ENCODE measurements at regions not wholly inside any gene's neighbourhood (a gene's known extent, or its start where the extent isn't known, plus 50 kb on each side); places are given as distances from the start of the nearest gene placed in this dataset.

DNA sequence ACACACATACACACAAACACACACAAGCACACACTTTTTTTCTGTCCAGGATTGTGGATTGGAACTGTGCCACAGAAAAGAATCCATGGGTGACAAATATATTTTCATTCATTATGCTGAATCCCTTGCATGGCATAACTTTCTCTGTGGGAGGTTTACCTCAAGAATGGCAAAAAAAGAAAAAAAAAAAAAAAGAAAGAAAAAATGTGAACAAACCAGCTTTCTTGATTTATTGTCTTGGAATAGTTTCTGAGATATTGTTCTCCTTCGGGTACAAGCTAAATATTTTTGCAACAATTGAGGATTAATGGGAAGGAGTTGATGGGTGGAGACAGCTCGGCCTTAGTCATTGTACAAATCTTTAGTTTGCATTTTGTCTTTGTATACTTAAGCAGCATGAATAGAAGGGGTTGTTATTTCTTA is 153.1 kb downstream of the GMNC start:
- H3K23ac ChIP-seq (ENCODE audit: insufficient read length, low read depth, low read length), result no peak overlapping the region
- no peak overlapping the region for H4K8ac ChIP-seq (replicated peaks; ENCODE audit: insufficient read length, low read depth, low read length)
- H2BK20ac ChIP-seq (ENCODE audit: low read depth, low read length, poor library complexity, severe bottlenecking), result no peak overlapping the region
- no peaks in the 10 kb centered on the region for H3K9me3 ChIP-seq (ENCODE audit: control insufficient read depth, low read depth, low read length)
- Mint-ChIP-seq H3K4me3 (no peak overlapping the region), H3K27ac (no peak overlapping the region), H3K4me1 (peaks cover 20% of the 10 kb centered on the region in 2 experiments), H3K36me3 (ENCODE audit: insufficient read depth in 1 of 3, low read depth in 3 of 3) (no peaks in the 10 kb centered on the region), H3K27me3 (ENCODE audit: low read depth) (no peaks in the 10 kb centered on the region), H3K9me3 (no peaks in the 10 kb centered on the region)
- H3T11ph ChIP-seq (ENCODE audit: low read length), result no peak overlapping the region
- H3K79me2 ChIP-seq (ENCODE audit: insufficient read depth, low read length), result no peaks in the 10 kb centered on the region
- WGBS (ENCODE audit: extremely low coverage, insufficient read length, low lambda C conversion rate), result no CpG with 5 or more reads among the region's 2 CpGs
- H3K14ac ChIP-seq (ENCODE audit: insufficient read depth, low read length), result no peak overlapping the region
- H3K79me1 ChIP-seq (ENCODE audit: insufficient read depth, low read depth, low read length, poor library complexity, severe bottlenecking), result no peaks in the 10 kb centered on the region
- no peak overlapping the region for H2BK5ac ChIP-seq (ENCODE audit: insufficient read length, low read length)
- H3K9ac ChIP-seq (ENCODE audit: extremely low read depth, insufficient read length, low read length), result no peak overlapping the region
- DNase-seq, result no peak
- no peak overlapping the region for H3K4ac ChIP-seq (ENCODE audit: low read depth, low read length)
- H3K4me1 ChIP-seq (ENCODE audit: insufficient read depth, low read length), result no peaks in the 10 kb centered on the region; the same call in 1 of the 2 replicates
- H4K91ac ChIP-seq (ENCODE audit: insufficient read length, low read depth, low read length), result no peak overlapping the region
- no peak overlapping the region for H2BK120ac ChIP-seq (ENCODE audit: low read depth, low read length, poor library complexity, severe bottlenecking)
- no peak overlapping the region for H2BK15ac ChIP-seq (ENCODE audit: low read depth, low read length)
- no peak overlapping the region for H3K18ac ChIP-seq (ENCODE audit: insufficient read length, low read depth, low read length)
- H3K56ac ChIP-seq (ENCODE audit: insufficient read length, low read depth, low read length), result no peak overlapping the region
- H3K4me2 ChIP-seq (ENCODE audit: insufficient read depth, insufficient read length, low read length), result no peak overlapping the region
- H4K5ac ChIP-seq (ENCODE audit: insufficient read length, low read depth, low read length), result no peak overlapping the region
- H2AFZ ChIP-seq (ENCODE audit: low read length), result no peak overlapping the region
- no peaks in the 10 kb centered on the region for H3K27me3 ChIP-seq (ENCODE audit: insufficient read depth, low read length)
- H2BK12ac ChIP-seq (ENCODE audit: insufficient read length, low read depth, low read length), result no peak overlapping the region
- H4K20me1 ChIP-seq (ENCODE audit: control insufficient read depth, insufficient read depth, insufficient read length), result no peaks in the 10 kb centered on the region
- no peak overlapping the region for H2AK5ac ChIP-seq (ENCODE audit: insufficient read length, low read length)
- no peaks in the 10 kb centered on the region for H3K23me2 ChIP-seq (ENCODE audit: insufficient read length, low read depth, low read length, poor library complexity, severe bottlenecking)
- no peak overlapping the region for H3K27ac ChIP-seq (ENCODE audit: insufficient read length, low read depth, low read length)
- TF ChIP-seq, protein P1, sequence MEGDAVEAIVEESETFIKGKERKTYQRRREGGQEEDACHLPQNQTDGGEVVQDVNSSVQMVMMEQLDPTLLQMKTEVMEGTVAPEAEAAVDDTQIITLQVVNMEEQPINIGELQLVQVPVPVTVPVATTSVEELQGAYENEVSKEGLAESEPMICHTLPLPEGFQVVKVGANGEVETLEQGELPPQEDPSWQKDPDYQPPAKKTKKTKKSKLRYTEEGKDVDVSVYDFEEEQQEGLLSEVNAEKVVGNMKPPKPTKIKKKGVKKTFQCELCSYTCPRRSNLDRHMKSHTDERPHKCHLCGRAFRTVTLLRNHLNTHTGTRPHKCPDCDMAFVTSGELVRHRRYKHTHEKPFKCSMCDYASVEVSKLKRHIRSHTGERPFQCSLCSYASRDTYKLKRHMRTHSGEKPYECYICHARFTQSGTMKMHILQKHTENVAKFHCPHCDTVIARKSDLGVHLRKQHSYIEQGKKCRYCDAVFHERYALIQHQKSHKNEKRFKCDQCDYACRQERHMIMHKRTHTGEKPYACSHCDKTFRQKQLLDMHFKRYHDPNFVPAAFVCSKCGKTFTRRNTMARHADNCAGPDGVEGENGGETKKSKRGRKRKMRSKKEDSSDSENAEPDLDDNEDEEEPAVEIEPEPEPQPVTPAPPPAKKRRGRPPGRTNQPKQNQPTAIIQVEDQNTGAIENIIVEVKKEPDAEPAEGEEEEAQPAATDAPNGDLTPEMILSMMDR (conservative IDR thresholded peaks at IDR 0.05), result no peak
